K562 (cell line): ENCODE measurements at regions not wholly inside any gene's neighbourhood (a gene's known extent, or its start where the extent isn't known, plus 50 kb on each side); places are given as distances from the start of the nearest gene placed in this dataset.

Experiments used
- ARID2 ChIP-seq: fragments of 450-650 bp; IDR thresholded peaks from 2 replicates; pipeline ENCODE4 v1.6.1; 2017; ENCODE audit warnings: antibody characterized with exemption, mild to moderate bottlenecking
- BRF1 ChIP-seq: IDR thresholded peaks from 3 replicates; pipeline ENCODE4 v1.6.1; 2011; ENCODE audit warnings: borderline replicate concordance, mild to moderate bottlenecking; ENCODE audit not compliant: insufficient read length; ENCODE audit errors: extremely low read depth
- DNMT1 ChIP-seq: fragments of 450-650 bp; IDR thresholded peaks from 2 replicates; pipeline ENCODE4 v1.6.1; 2016; ENCODE audit warnings: antibody characterized with exemption, mild to moderate bottlenecking
- FOXK1 ChIP-seq: sonication (generic); formaldehyde crosslinking; IDR thresholded peaks from 2 replicates; pipeline ENCODE4 v1.8.0; 2022; ENCODE audit warnings: missing genetic modification reagents, mild to moderate bottlenecking, borderline replicate concordance
- JUN ChIP-seq, 2 experiments: sonication (generic) in 1 of 2; formaldehyde crosslinking in 1 of 2; IDR thresholded peaks; 2 replicates each; pipeline versions ENCODE4 v1.6.1 to v1.8.0; 2012 to 2022; ENCODE audit warnings: borderline replicate concordance in 2 of 2, mild to moderate bottlenecking in 2 of 2, improper control_type of control experiment in 1 of 2, low read depth in 1 of 2, low read length in 1 of 2, missing genetic modification reagents in 1 of 2
- POLR2A ChIP-seq: fragments of 450-650 bp; conservative IDR thresholded peaks from 2 replicates; pipeline ENCODE4 v1.6.1; 2016
- TCF3 ChIP-seq: sonication (generic); formaldehyde crosslinking; IDR thresholded peaks from 2 replicates; pipeline ENCODE4 v1.4.0; 2020; ENCODE audit warnings: mild to moderate bottlenecking, missing genetic modification reagents
- TCF7L2 ChIP-seq: fragments of 150-350 bp; IDR thresholded peaks from 2 replicates; pipeline ENCODE4 v1.6.1; 2016; ENCODE audit warnings: low read depth, mild to moderate bottlenecking, low read length, moderate library complexity
- TGIF2 ChIP-seq: sonication (generic); formaldehyde crosslinking; IDR thresholded peaks from 2 replicates; pipeline ENCODE4 v1.8.1; 2022; ENCODE audit warnings: mild to moderate bottlenecking, missing genetic modification reagents, moderate library complexity
- TF ChIP-seq, protein P1 (sequence below): IDR thresholded peaks from 3 replicates; pipeline ENCODE4 v1.6.1; 2011; ENCODE audit warnings: borderline replicate concordance, mild to moderate bottlenecking; ENCODE audit not compliant: insufficient read length, insufficient read depth
- TF ChIP-seq, protein P2 (sequence below): fragments of 450-650 bp; formaldehyde crosslinking; IDR thresholded peaks from 2 replicates; pipeline ENCODE4 v1.4.0; 2020; ENCODE audit warnings: mild to moderate bottlenecking
- TF ChIP-seq, protein P3 (sequence below): sonication (generic); formaldehyde crosslinking; IDR thresholded peaks from 2 replicates; pipeline ENCODE4 v1.5.0; 2020; ENCODE audit warnings: missing genetic modification reagents
- TF ChIP-seq, protein P4 (sequence below): conservative IDR thresholded peaks from 2 replicates; pipeline ENCODE4 v1.6.1; 2011; ENCODE audit warnings: low read depth, mild to moderate bottlenecking, low read length; ENCODE audit not compliant: control insufficient read depth

DNA sequence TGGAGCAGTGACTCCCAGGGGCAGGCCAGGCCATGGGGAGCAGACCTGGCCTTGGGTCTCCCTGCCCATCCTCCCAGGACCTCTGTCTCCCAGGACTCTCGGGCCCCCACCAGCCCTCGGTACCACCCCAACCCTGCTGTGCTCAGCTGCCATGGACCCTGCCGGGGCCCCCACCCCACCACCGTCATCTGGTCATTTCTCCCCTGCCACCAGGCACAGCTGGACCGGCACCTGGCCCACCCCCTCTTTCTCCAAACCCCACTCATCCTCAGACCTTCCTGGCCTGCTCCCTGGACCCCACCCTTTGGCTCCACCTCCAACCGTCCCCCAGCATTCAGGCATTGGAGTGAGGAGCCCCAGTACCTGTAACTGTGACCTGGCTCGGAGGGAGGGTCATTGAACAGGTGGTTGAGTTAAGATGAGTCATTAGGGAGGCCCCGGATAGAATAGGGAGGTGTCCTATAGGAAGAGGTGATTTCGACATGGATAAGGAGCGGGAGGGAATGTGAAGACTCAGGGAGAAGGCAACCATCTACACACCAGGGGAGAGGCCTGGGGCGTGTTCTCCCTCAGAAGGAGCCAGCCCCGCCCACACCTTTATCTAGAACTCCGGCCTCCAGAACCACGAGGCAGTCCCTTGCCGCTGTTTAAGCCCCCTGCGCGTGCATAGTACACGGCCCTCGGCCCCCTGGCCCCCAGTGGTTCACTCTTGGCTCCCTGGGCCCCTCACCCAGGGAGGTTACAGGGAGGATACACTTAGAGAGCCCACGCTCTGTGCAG is 1395.9 kb downstream of the BRD1 start:
- TF ChIP-seq, protein P1, sequence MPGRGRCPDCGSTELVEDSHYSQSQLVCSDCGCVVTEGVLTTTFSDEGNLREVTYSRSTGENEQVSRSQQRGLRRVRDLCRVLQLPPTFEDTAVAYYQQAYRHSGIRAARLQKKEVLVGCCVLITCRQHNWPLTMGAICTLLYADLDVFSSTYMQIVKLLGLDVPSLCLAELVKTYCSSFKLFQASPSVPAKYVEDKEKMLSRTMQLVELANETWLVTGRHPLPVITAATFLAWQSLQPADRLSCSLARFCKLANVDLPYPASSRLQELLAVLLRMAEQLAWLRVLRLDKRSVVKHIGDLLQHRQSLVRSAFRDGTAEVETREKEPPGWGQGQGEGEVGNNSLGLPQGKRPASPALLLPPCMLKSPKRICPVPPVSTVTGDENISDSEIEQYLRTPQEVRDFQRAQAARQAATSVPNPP = no peak
- TF ChIP-seq JUN (IDR thresholded peaks at IDR 0.05; ENCODE audit: borderline replicate concordance, low read depth, low read length) (no peak), JUN (CRISPR knock-in tag; IDR thresholded peaks at IDR 0.05; ENCODE audit: borderline replicate concordance) (no peak), TGIF2 (CRISPR knock-in tag) (no peak), DNMT1 (no peak), FOXK1 (CRISPR knock-in tag) (no peak), TCF7L2 (no peak), TCF3 (CRISPR knock-in tag) (no peak), BRF1 (no peak), POLR2A (no peak), ARID2 (no peak)
- TF ChIP-seq, protein P2, sequence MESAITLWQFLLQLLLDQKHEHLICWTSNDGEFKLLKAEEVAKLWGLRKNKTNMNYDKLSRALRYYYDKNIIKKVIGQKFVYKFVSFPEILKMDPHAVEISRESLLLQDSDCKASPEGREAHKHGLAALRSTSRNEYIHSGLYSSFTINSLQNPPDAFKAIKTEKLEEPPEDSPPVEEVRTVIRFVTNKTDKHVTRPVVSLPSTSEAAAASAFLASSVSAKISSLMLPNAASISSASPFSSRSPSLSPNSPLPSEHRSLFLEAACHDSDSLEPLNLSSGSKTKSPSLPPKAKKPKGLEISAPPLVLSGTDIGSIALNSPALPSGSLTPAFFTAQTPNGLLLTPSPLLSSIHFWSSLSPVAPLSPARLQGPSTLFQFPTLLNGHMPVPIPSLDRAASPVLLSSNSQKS (CRISPR knock-in tag) = no peak
- TF ChIP-seq, protein P3, sequence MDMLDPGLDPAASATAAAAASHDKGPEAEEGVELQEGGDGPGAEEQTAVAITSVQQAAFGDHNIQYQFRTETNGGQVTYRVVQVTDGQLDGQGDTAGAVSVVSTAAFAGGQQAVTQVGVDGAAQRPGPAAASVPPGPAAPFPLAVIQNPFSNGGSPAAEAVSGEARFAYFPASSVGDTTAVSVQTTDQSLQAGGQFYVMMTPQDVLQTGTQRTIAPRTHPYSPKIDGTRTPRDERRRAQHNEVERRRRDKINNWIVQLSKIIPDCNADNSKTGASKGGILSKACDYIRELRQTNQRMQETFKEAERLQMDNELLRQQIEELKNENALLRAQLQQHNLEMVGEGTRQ (CRISPR knock-in tag) = no peak
- TF ChIP-seq, protein P4, sequence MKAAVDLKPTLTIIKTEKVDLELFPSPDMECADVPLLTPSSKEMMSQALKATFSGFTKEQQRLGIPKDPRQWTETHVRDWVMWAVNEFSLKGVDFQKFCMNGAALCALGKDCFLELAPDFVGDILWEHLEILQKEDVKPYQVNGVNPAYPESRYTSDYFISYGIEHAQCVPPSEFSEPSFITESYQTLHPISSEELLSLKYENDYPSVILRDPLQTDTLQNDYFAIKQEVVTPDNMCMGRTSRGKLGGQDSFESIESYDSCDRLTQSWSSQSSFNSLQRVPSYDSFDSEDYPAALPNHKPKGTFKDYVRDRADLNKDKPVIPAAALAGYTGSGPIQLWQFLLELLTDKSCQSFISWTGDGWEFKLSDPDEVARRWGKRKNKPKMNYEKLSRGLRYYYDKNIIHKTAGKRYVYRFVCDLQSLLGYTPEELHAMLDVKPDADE = no peak
